ENCODE measurements at regions not wholly inside any gene's neighbourhood (a gene's known extent, or its start where the extent isn't known, plus 50 kb on each side); places are given as distances from the start of the nearest gene placed in this dataset.

GRCh38 chr6:91453224-91453878 lies 866.5 kb upstream of the MAP3K7 start:
- no peak for DNase-seq (ENCODE audit: extremely low read depth, low read depth, low spot score)

- DNase-seq (ENCODE audit: extremely low read depth, low read depth, low spot score): no peak
Measured at GRCh38 chr6:91449539-91449938, 862.7 kb upstream of the MAP3K7 start.

- DNase-seq (ENCODE audit: extremely low read depth, low read depth, low spot score): no peak
Measured at GRCh38 chr6:91447530-91448254, 860.8 kb upstream of the MAP3K7 start.

- no peak for DNase-seq (ENCODE audit: extremely low read depth, low read depth, low spot score)
Measured at GRCh38 chr6:91447081-91447480, 860.2 kb upstream of the MAP3K7 start.

GRCh38 chr6:91443405-91443804 lies 856.5 kb upstream of the MAP3K7 start:
- no peak for DNase-seq (ENCODE audit: extremely low read depth, low read depth, low spot score)

GRCh38 chr6:91442342-91442741 lies 855.5 kb upstream of the MAP3K7 start:
- no peak for DNase-seq (ENCODE audit: extremely low read depth, low read depth, low spot score)

GRCh38 chr6:91438570-91438969 lies 851.7 kb upstream of the MAP3K7 start:
- DNase-seq (ENCODE audit: extremely low read depth, low read depth, low spot score): no peak

- DNase-seq (ENCODE audit: extremely low read depth, low read depth, low spot score): no peak
Measured at GRCh38 chr6:91437315-91437729, 850.5 kb upstream of the MAP3K7 start.

GRCh38 chr6:91436448-91436847 lies 849.6 kb upstream of the MAP3K7 start:
- no peak for DNase-seq (ENCODE audit: extremely low read depth, low read depth, low spot score)

GRCh38 chr6:91435630-91436029 lies 848.8 kb upstream of the MAP3K7 start:
- DNase-seq (ENCODE audit: extremely low read depth, low read depth, low spot score): no peak

- no peak for DNase-seq (ENCODE audit: extremely low read depth, low read depth, low spot score)
Measured at GRCh38 chr6:91434576-91434975, 847.7 kb upstream of the MAP3K7 start.

GRCh38 chr6:91433660-91434534 lies 847.0 kb upstream of the MAP3K7 start:
- no peak for DNase-seq (ENCODE audit: extremely low read depth, low read depth, low spot score)

- DNase-seq (ENCODE audit: extremely low read depth, low read depth, low spot score): no peak
Measured at GRCh38 chr6:91428953-91429560, 842.2 kb upstream of the MAP3K7 start.

GRCh38 chr6:91428296-91428695 lies 841.4 kb upstream of the MAP3K7 start:
- DNase-seq (ENCODE audit: extremely low read depth, low read depth, low spot score): no peak

GRCh38 chr6:91420243-91420642 lies 833.4 kb upstream of the MAP3K7 start:
- no peak for DNase-seq (ENCODE audit: extremely low read depth, low read depth, low spot score)

- no peak for DNase-seq (ENCODE audit: extremely low read depth, low read depth, low spot score)
Measured at GRCh38 chr6:91415031-91415605, 828.2 kb upstream of the MAP3K7 start.

- DNase-seq (ENCODE audit: extremely low read depth, low read depth, low spot score): no peak
Measured at GRCh38 chr6:91412532-91412931, 825.7 kb upstream of the MAP3K7 start.

- no peak for DNase-seq (ENCODE audit: extremely low read depth, low read depth, low spot score)
Measured at GRCh38 chr6:91407706-91408105, 820.8 kb upstream of the MAP3K7 start.

- no peak for DNase-seq (ENCODE audit: extremely low read depth, low read depth, low spot score)
Measured at GRCh38 chr6:91392951-91393350, 806.1 kb upstream of the MAP3K7 start.

- DNase-seq (ENCODE audit: extremely low read depth, low read depth, low spot score): no peak
Measured at GRCh38 chr6:91387290-91388059, 800.6 kb upstream of the MAP3K7 start.
